ENCODE measurements at regions not wholly inside any gene's neighbourhood (a gene's known extent, or its start where the extent isn't known, plus 50 kb on each side); places are given as distances from the start of the nearest gene placed in this dataset.
"Not testable (repeated sequence)": the region's sequence is repeated elsewhere in the genome, so short reads cannot be mapped to it uniquely, and the experiment has no call there.

DNA sequence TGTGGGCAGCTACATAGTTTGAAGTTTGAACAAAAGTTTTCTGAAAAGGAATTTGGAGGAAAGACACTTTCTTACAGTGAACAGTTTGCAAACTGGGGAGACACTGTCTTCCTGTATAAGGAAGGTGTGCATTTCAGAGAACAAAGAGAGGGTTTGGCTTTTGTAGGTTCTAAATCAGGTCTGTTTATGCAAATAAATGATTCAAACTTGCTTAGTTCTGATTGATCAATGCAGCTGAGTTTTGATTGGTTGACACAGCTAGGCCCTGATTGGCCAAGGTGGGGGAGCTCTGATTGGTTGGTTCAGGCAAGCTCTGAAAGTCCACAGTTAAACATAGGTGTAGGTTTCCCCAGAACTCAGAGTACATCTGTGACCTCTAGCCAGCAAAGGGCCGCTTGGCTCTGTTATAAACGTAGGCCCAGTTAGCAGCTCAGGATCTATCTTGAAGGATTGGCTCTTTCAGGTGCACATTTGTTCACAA is 63.0 kb upstream of the ENPP6 start:
- no peak for DNase-seq (ENCODE audit: low spot score)

DNA sequence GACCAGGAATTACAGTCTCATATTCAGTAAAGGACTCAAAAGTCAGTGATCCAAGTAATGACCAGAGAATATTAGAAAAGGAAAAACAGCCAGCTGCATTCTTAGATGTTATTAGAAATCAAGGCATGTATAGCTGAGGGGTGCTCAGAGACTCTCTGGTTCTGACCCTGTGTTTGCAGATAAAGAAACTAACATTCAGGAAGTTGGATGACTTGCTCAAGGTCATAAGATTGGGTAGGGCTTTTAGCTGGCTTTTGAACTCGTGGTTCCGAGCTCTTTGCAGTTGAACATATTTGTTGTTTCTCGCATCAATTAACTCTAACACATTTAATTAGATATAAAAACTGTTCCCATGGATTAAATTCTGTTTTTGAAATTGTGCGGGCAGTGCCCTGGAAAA is 62.5 kb upstream of the ENPP6 start:
- no peak for DNase-seq (ENCODE audit: low spot score)

DNA sequence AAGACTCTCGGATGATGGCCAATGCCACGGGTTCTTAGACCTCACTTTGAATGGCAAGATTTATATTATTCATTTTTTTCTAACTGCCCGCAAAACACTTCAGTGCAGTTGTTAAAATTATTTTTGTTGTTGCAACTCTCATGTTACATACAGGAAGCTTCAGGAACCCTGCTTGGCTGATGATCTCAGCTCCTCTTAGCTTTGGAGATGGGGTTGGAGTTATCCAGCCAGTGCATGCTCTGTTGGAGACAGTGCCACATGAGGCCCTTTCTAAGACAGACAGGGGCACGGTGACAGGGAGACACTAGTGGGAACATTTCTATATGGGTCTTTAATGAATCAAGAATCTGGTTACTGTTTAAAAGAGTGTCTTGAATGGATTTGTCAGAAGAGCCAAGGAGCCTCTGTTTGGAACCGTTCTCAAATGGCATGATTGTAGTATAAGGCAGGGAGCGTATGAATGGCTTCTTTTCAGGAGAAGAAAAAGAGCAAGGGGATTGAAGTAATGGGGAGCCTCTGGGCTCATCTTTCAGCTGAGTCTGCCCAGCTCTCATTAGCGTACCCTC is 61.9 kb upstream of the ENPP6 start:
- DNase-seq (ENCODE audit: low spot score), result no peak

DNA sequence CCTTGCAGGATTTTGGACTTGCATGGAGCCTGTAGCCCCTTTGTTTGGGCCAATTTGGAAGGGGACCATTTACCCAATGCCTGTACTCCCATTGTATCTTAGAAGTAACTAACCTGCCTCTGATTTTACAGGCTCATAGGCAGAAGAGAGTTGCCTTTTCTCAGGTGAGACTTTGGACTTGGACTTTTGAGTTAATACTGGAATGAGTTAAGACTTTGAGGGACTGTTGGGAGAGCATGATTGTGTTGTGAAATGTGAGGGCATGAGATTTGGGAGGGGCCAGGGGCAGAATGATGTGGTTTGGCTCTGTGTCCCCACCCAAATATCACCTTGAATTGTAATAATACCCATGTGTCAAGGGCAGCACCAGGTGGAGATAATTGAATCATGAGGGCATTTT is 60.1 kb upstream of the ENPP6 start:
- DNase-seq (ENCODE audit: low spot score), result not testable (repeated sequence)

DNA sequence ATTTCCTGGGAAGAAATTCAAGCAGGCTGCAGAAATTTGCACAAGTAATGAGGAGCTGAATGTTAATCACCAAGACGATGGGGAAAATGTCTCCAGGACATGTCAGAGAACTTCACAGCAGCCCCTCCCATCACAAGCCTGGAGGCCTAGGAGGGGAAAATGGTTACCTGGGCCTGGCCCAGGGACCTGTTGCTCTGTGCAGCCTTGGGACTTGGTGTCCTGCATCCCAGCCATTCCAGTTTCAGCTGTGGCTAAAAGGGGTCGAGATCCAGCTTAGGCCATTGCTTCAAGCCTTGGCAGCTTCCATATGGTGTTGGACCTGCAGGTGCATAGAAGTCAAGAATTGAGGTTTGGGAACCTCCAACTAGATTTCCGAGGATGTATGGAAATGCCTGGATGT is 59.3 kb upstream of the ENPP6 start:
- DNase-seq (ENCODE audit: low spot score), result not testable (repeated sequence)

DNA sequence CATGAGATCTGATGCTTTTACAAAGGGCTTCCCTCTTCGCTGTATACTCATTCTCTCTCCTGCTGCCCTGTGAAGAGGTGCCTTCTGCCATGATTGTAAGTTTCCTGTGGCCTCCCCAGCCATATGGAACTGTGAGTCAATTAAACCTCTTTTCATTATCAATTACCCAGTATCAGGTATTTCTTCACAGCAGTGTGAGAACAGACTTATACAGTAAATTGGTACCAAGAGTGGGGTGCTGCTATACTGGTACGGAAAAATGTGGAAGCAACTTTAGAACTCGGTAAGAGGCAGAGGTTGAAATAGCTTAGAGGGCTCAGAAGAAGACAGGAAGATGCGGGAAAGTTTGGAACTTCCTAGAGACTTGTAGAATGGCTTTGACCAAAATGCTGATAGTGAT is 58.7 kb upstream of the ENPP6 start:
- DNase-seq (ENCODE audit: low spot score), result not testable (repeated sequence)

DNA sequence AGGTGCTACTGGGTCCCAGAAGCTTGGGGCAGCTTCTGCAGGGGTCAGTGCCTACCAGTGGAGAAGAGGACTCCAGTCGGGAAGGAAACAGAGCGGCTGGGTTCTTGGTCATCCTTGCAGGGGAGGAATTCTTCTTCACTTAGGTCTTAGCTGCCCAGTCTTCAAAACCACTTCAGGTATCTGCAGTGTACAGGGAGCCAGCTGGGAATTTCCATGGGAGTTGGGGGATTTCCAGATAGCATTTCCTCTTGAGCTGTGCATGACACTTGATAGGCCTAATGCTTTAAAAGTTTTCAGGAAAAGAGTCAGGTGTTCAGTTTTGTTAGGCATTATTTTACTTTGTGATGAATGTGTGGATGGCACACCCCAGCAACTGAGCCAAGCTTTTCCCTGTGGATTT is 58.1 kb upstream of the ENPP6 start:
- no peak for DNase-seq (ENCODE audit: low spot score)

DNA sequence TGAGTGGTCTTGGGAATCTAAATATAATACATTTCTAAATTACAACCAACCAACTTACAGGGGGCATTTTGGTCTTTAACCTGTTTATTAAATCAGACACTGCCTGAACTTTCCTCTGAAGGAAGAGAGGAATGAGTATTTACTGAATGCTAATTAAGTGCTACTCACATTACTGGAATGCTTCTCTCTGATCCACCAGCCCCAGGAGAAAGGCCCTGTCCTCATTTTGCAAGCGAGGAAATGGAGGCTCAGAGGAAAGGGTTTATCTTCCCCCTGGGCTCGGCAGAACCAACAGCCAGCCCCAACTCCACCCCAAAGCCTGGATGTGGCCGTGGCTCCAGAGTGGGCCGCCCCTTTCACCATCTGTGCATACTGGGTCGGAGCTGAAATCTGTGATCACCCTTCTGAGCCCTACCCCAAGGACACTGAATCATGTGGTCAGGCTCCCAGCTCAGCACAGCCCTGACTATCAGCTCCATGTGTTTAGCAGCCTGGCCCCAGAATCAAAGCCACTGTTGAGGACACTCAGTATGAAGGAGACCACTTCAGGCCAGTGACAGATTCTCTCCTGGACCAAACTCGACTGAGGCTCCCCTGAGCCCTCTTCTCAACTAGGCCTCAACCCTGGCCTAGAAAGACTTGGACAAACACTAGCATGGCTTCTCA is 56.7 kb upstream of the ENPP6 start:
- DNase-seq (ENCODE audit: low spot score), result no peak

DNA sequence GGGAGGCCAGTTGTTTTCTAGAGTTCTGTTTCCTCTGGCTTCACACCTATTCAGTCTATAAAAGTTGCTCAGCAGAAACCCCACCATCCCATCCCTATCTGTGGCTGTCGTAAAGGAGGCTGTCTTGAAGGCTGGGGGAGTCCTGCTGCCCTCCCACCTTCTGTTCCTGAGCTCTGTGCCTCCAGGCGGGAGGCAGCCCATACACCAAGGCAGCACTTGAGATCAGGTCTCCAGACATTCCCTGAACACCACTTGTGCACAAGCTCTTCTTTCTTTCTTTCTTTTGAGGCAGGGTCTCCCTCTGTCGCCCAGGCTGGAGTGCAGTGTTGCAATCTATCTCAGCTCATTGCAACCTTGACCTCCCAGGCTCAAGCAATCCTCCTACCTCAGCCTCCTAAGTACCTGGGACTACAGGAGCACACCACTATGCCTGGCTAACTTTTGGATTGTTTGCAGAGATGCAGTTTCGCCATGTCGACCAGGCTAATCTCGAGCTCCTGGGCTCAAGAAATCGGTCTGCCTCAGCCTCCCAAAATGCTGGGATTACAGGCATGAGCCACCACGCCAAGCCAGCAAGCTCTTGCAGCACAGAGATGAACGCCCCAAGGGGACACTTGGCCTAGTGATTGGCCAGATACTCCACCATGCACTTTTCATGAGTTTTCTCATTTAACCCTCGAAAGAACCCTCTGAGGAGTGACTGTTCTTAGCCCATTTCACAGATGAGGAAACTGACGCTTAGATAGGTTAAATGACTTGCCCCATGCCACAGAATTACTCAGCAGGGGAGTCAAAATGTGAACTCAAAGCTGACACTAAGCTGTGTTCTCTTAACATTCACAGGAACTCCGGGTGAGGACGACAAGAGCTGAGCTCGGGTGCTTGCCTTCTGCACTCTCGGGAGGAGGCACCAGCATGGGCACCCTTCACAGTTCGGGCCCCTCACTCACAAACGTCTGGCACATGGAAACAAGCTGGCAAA is 55.8 kb upstream of the ENPP6 start:
- no peak for DNase-seq (ENCODE audit: low spot score)

DNA sequence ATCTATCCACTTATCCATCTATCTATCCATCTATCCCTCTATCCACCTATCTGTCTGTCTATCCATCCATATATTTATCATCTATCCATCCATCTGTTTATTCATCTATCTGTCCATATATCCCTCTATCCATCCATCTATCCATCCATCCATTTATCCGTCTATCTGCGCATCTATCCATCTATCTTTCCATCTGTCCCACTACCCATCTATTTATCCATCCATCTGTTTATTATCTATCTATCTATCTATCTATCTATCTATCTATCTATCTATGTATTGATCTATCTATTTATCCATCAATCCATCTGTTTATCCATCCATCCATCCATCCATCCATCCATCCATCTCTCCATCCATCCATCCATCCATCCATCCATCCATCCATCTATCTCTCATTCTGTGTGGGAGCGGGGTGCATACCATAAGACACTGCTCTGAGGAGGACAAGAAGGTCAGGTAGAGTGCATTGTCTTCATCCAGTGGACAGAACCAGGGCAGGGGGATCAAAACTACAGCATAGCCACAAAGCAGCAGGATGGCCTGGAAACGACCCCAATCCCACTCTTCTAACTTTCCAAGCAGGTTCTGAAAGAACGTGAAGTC is 53.2 kb upstream of the ENPP6 start:
- no peak for DNase-seq (ENCODE audit: low spot score)

DNA sequence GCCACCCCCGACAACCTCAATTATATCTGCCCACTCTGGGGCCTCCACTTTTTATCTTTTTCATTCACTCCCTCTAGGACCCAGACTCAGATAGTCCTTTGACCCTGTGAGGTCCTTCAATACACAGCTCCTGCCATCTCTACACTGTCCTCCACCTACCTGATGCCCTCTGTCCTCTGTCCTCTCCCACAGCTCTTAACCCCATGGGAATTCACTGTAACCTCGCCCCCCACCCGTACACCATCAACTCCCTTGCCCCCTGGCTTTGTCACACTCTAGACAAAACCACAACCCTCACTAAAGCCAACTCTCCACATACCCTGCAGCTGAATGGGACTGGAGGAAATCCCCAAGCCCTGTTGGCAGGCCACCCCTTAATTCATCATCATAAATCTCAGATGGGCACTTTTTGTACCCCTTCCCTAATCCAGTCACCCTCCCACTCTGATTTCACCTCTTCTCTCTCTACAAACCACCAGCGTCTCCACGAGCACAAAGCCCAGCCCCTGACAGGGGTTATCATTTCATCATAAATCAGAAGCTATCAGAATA is 52.3 kb upstream of the ENPP6 start:
- DNase-seq (ENCODE audit: low spot score), result no peak

DNA sequence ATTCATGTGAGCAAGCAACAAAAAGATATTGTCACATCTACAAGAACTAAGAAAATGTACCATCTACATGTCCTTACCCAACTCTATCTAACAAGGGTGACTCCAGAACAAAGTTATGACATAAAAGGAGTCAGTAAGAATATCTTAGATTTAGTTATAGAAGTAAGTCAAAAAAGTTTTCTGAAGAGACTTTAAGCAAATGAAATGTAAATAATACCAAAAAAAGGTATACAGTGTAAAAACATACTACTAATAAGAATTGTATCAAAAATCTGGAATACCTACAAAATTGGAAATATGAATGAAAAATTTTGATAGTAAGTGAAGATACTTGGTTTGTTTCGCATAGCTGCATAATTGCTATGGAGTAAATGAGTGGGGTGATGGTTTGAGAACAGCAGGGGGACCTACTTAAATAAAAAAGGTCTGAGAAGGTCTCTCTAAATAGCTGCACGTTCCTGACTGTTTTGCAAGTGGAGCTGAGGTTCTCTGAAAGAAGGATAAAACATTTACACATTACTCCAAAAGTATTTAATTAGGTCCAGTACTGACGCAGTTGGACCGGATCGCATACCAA is 51.0 kb upstream of the ENPP6 start:
- DNase-seq (ENCODE audit: low spot score), result no peak

DNA sequence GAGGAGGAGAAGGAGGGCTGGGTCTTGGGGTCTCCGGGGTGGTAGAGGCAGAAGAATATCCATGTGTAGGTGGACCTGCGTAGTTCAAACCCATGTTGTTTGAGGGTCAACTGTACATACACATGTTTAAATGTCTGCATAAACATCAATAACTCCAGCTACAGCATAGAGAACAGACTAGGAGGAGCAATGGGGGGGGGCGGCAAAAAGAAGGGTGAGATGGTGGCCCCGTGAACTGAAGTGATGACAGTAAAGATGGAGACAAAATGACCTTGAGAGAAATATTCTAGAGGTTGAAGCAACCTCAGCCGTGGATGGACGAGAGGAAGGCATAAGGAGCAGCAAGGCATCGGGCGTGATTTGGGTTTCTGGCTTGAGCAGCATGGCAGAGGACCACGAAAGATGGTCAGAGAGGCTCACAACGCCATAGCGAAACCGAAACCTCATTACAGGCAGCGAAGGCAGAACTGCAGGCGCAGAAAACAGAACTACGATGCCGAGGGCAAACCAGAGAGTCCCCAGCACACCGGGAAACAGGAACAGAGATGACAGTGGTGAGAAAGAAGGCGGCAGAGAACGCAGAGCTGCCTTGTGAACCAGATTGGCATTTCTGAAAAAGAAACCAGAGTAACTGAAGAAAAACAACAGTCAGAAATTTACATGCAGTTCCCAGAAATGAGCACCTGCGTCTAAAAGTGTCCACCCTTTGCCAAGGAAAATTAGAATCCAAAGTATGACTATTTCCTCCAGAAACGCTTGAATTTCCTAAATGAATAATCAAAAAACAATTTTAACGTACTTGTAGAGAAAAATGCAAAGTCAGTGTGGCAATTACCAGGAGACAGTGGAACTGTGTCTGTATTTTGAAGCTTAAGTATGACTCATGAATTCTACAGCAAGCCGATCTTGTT is 50.3 kb upstream of the ENPP6 start:
- peak; percentile 71 for DNase-seq (ENCODE audit: low spot score)
